HG03520 (cell line): ENCODE measurements at regions not wholly inside any gene's neighbourhood (a gene's known extent, or its start where the extent isn't known, plus 50 kb on each side); places are given as distances from the start of the nearest gene placed in this dataset.

Source experiments
- ATAC-seq: cut with Tn5 transposase; IDR thresholded peaks from one replicate; pipeline ENCODE4 v1.9.1; 2021; ENCODE audit warnings: mild to moderate bottlenecking, moderate library complexity; ENCODE audit not compliant: unreplicated experiment

DNA sequence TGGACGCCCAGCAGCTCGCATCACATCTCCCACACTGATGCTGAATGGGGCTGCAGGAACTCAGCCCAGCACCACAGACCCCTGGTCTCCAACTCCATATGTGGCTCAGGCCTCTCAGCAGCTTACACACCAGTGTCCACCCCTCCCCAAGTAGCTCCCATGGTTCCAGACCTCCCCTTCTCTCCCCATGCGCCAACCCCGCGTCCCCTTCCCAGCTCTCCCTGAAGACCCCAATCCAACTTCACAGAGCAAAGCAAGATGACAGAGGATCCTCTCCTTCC is 188.9 kb downstream of the SH3BP4 start:
- ATAC-seq: no peak

DNA sequence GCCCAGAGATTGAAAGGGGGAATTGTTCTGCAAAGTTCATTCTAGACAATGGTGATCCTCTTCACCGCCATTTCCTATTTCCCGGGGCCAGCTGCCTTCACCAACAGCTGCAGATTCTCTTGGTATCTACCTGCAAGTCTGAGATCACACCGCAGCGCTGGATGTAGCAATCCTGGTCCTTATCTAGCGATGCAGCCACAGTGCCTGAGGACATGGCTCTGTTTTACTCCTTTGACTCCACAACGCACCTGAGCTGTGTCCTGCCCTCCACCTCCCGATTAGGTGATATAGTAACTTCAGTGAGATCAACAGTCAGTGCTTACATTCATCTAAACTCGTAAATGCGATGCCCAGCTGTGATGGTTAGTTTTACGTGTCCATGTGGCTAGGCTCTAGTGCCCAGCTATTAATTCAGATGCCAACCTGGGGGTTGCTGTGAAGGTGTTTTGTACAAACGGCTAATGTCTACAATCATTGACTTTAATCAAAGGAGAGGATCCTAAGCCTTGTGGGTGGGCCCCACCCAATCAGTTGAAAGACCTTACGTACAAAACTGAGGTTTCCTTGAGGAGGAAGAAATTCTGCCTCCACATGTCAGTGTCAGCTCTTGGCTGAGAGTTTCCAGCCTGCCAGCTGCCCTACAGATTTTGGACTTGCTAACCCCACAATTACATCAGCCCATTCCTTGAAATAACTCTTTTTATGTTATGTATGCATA is 189.8 kb downstream of the SH3BP4 start:
- no peak for ATAC-seq

DNA sequence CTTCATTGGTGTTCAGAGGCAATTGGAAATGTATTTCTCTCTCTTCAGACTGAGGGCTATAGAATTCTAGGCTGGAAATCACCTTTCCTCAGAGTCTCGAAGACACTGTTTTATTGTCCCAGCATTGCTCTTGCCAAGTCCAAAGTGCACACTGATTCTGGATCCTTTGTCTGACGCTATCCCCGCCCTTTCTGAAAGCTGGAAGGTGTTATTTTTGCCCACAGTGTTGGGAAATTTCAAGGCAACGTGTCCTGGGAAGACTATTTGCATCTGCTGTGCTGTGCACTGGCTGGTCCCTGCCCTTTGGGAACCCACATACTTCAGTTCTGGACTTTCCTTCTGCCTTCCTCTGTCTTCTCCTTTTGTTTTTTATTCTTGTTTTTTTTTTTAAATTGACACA is 190.8 kb downstream of the SH3BP4 start:
- no peak for ATAC-seq

DNA sequence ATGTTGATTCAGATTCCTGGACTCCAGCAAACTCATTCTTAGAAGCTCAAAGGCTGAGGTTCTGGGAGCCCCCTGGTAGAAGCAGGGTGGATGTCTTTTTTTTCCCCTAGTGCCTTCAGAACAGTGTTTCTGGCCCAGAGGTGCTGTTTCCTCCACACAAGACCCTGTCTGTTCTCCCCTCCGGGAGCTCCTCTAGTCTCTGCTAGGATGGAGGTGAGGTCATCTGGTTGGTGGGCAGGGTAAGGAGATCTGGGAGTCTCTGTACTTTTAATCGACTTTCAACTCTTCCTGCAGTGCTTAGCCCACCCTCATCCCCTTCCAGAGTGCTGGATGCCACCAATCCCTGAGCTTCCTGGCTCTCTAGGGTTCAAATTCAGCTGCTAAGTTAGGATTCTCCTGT is 192.0 kb downstream of the SH3BP4 start:
- ATAC-seq: no peak

DNA sequence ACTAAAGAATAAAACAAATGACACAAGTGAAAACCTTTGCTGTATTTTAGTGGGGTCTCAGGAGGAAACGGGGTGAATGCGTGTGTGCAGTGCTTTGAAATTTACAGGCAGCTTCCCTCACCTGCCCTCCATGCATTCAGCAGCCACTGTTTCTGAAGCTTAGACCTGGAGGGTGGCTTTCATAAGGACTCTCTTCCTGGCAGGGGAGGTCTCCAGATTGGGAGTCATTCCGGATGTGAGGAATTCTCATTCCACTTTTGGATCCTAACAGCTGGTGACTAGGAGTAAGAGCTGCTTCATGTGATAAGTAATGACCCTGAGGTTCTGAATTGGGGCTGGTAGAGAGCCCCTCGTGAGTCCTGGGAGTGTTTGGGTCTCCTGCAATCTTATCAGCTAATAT is 192.5 kb downstream of the SH3BP4 start:
- ATAC-seq: no peak

DNA sequence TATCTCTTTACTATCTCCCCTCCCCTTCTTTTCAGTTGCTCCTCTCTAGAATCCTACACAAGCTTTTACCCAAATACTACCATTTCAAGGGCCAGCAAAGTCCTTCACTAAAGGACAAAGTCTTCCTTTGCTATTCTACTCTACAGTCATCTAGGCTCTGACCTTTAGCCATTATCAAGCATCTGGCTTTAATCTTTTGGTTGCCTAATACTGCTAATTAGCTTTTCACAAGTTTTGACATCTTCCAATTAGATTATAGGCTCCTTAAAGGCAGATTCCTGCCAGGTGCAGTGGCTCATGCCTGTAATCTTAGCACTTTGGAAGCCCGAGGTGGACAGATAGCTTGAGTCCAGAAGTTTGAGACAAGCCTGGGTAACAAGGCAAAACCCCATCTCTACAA is 194.4 kb downstream of the SH3BP4 start:
- ATAC-seq: no peak

DNA sequence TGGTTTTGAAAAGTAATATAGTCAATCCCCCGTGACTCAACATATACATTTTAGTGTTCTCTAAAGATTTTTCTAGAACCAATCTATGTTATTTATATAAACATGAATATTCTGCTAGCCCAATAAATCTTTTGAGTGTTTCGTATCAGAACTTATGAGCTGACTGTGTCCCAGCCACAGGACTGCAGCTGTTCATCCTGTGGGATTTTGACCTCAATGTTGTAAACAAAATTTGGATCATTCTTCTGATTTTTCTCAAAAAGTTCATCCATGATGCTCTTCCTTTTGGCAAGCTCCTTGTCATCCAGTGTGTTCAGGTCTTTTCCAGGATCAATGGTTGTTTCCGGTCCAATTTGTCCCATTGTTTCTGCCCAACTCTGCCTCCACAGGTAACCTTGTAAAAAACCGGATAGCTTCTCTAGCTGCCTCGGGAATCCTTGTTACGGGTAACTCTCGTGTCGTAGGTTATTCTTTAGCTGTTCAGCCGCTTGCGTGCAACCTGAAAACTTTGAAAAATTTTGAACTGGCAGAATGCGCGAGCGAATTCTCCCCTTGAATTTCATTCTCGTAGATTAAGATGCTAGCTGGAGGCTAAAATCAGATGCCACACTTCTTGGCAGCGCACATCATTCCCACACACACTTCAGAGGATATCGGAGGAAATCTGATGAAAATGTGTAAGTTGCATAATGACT is 195.2 kb downstream of the SH3BP4 start:
- ATAC-seq: no peak

DNA sequence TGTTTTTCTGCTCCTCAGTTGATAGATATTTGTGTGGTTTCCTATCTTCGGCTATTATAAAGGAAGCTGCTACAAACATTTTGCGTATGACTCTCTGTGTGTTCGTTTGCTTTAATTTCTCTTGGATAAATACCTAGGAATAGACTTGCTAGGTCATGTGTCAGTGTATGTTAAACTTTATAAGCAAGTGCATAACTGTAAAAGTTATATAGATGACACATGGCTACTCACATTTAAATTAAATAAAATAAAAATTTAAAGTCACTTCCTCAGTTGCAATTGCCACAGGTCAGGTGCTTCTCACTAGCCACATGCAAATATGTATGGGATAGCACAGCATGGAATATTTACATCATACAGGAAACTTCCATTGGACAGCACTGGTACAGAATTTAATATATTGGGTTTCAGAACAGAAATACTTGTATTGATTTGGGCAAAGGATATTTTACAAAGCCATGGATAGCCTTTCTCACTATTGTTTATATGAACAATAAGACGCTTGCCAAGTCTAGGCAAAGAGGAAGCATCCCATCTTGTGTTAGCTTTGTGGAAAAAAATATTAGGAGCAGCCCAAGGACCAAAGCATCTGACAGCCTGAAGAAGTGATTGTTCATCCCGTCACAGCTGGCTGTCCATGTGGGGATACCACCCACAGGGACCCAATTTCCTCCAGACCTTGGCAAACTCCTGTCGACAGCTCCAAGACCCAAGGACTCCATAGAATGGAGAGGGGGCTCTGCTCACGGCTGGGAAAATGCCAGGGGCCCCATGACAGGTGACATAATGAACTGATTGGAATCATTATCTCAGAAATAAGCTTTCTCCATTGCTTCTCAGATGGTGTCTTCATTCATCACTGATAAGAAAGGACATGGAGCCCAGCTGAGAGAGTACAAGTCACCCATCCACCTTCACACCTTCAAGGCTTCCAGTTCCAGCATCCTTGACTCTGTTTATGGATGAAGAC is 196.7 kb downstream of the SH3BP4 start:
- no peak for ATAC-seq

DNA sequence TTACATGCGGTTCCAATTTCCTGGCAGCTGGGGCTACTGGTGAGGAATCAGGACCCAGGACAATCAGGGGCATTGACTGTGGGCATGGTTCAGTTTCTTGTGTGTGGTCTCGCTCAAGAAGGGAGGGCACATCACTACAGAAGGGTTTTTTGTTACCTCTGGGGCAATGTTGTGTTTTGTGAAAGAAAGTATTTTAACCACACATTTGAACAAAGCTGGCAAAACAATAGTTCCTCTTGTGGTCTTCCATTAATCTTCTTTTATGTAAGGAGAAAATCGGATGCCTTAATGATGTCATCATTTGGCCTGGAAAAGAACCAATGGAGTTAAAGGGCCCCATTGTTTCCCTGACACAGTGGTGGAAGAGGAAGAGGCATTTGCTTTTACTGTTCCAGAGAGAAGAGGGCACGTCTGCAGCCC is 197.4 kb downstream of the SH3BP4 start:
- ATAC-seq: no peak

DNA sequence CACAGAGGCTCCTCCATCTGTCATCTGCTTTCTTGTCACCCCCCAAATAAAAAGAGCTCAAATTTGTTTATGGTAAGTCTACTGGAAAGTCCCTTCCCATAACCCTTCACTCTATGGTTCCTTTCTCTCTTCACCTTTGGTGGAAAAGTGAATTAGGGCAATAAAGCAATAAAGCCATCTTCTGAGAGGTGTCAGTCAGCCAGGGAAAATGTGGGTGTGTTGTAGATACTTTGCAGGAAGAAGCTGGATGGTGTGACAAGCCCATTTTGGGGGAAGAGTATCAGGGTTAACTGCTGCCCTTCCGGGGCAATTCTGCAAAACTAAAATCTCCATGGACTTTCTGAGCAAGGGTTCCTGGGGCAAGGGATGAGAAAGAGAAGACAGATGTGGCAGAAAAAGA is 197.9 kb downstream of the SH3BP4 start:
- ATAC-seq: no peak

DNA sequence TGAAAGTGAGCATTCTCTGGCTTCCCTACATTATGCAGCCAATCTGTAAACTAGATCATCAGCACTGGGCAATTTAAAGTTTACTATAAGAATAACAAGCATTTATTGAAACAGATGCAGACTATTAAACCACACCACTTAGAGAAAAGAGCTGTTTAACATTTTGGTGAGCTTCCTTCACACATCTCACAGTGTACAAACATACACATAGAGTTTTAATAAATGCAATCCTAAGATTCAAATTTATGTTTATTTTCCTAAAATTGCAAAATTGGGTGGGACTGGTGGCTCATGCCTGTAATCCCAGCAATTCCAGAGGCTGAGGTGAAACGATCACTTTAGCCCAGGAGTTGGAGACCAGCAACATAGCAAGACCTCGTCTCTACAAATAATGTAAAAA is 199.3 kb downstream of the SH3BP4 start:
- ATAC-seq: no peak

DNA sequence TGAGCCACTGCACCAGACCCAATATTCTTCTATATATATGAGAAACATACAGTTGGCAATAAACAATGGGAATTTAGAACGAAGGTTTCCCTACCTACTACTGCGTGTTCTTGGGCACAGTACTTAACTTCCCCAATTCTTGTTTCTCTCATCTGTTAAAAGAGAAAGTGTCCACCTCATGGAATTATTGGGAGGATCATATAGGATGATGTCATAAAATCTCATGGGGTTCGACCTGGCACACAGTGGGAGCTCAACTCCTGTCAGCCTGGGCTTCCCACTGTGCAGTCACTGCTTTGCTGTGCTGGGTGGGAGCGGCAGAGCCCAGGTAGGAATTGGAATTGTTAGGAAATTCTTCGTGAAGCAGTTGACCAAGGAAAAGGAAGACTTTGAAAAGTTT is 203.3 kb downstream of the SH3BP4 start:
- no peak for ATAC-seq

DNA sequence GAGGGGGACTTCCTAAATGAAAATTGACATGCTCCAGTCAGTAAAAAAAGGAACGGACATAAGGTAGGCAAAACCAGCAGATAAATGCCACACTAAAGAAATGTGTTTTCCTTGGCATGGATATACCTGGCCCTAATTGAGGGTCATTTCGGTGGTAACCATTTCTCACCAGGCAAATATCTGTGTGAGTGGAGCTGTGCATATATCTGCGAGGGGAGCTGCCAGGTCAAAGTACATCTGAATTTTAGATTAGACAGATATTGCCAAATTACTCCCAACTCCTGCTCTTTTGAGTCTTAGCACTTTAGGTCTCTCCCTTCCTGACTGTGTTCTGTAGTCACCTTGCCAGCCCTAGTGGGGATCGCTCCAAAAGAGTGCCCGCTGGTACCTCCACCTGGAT is 204.2 kb downstream of the SH3BP4 start:
- no peak for ATAC-seq

DNA sequence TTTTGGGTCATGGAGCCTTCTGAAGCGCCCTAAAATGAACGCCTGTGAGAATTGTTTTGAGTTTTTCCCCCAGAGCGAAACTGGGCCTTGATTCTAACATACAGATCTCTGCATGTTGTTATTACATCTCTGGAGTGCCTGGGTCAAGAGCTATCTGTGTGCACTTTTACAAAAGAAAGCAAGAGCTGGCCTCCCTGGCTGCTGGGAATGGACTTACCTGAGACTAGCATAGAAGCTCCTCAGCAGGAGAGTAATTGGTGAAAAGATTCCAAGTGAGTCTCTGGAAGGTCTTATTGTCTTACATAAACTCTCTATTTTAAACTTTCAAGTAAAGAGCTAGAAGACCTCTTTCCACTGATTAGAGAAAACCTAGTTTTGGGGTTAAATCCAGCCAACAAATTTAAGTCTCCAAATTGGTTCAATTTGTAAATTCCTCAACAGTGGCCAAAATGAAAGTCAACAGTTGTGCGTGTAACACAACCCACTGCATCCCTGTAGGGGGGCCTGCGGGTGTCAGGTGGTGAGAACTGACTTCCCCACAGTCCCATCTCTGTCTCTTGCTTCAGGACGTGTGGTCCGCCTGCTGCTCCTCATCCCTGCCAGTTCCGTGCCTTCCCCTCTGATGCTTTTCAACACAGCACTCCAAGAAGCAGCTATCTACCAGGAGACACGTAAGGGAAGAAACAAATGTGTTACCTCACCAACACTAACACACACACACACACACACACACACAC is 206.1 kb downstream of the SH3BP4 start:
- no peak for ATAC-seq

DNA sequence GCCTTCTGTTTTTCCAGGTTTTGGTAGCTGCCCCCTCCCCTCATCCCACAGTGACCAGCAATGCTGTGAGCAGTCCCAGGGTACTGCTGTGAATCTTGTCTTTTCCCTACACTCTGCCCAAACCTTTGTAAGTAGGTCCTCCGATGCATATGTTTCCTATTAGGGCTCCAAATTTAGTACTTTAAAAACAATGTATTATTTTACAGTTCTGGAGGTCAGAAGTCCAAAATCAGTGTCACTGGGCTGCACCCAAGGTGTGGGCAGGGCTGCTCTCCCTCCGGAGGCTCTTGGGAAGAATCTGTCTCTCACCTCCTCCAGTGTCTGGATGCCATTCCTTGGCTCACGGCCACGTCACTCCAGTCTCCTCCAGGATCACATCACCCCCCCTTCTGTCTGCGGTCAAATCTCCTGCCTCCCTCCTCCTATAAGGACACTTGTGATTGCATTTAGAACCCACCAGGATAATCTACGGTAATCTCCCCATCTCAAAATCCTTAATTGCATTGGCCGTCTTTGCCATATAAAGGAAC is 208.5 kb downstream of the SH3BP4 start:
- no peak for ATAC-seq

DNA sequence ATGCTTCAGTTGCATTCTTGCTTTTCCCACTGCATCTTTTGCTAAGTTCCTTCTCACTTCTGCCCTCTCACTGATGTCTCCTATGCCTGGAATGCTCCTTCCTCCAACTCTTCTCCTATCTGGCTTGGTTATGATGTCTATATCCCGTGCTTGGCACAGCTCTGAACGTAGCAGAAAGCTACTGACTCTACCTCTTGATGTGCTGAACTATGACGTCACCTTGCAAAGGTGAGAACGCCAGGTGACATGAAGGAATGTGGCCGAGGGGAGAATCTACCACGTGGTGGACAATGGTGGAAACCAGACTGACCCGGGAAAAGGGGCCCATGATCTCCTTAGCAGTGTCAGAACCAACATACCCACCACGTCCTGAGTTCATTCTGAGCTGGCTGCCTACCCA is 209.7 kb downstream of the SH3BP4 start:
- no peak for ATAC-seq

DNA sequence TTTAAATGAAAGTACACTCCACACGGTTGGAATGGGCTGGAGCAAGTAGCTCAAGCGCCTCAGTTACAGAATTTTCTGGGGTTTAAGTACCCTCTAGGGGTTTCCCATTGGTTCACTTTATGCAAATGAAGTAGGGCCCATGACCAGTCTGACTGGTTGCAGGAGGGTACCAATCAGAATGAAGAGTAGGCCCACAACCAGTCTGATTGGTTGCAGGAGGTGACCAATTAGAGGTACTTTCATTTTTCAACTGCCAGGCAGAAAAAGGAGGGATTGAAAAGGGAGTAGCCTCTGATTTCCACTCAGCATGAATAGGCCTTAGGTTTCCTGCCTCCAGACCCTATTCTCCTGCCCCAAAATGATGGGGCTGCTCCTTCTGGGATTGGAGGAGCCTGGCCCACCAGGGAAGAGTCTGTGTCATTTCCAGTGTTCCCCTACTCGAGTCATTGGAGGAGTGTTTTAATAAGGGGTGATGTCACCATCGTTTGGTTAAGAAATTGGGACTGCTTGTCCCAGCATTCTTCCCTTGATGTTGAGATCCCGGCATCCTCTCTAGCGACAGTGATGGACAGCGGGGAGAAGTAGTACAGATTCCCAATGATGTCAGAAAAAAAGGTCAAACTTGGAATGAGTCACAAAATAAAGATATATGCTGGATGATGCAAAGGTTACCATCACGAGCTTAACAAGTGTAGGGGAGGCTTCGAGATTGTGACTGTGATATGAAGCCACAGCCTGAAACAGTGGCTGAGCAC is 210.4 kb downstream of the SH3BP4 start:
- no peak for ATAC-seq

DNA sequence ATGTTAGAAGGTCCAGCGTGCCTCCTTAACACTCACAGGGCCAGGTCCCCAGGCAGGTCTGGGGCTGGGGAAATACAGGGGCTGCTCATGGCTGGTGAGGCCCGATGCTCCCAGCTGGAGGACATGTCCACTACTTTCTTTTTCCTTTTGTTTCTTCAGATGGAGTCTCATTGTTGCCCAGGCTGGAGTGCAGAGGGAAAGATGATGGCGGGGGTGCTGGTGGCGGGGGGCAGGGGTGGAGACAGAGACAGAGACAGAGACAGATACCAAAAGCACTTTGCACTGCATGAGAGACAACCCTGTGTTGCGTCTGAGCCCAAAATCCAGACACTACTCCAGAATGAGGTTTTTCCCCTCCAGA is 211.0 kb downstream of the SH3BP4 start:
- no peak for ATAC-seq

DNA sequence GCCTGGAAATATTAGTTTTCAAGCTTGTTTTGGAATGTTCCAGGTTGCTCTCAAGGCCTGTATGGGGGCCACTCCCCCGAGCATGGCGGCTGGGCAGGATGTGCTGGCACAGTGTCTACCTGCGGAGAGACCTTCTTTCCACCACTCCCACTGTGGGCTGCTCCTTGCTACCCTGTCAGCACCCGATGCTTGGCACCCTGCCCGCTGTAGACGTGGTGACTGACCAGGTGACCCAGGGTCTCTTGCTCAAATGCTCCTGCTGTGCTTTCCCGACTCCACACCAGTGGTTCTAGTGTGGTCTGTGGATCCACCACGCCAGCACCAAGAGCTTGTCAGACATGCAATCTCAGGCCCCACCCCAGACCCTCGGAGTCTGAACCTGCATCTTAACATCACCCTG is 213.3 kb downstream of the SH3BP4 start:
- ATAC-seq: no peak

DNA sequence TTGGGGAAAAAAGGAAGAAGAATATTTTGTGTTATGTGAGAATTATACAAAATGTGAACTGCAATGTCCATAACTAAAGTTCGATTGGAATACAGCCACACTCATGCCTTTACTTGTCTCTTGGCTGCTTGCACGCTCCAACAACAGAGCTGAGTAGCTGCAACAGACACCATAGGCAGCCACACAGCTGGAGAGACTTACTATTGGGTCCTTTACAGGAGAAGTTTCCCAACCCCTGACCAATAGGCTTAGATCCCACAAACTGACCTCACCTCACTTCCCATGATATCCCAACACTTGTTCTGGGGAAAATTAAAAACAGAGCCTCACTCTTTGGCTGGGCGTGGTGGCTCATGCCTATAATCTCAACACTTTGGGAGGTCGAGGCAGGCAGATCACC is 213.8 kb downstream of the SH3BP4 start:
- ATAC-seq: no peak
